H1 (cell line): ENCODE measurements at regions not wholly inside any gene's neighbourhood (a gene's known extent, or its start where the extent isn't known, plus 50 kb on each side); places are given as distances from the start of the nearest gene placed in this dataset.

Experiments
- CTCF ChIA-PET: fragments of 300-600 bp; sonication (Branson Sonifier 250); formaldehyde crosslinking; loops from one replicate; lab custom pipeline; 2021; ENCODE audit not compliant: partially characterized antibody; lab: Charles Lee
- POLR2A ChIA-PET: fragments of 300-600 bp; sonication (Branson Sonifier 250); formaldehyde crosslinking; loops from one replicate; lab custom pipeline; 2021; ENCODE audit warnings: inconsistent platforms; ENCODE audit not compliant: partially characterized antibody; lab: Charles Lee
- DNase-seq, 2 experiments: peaks; one replicate each; pipeline versions ENCODE4 v3.0.0 to v3.0.0-alpha.2; 2010 to 2022; ENCODE audit warnings: low spot score in 2 of 2, low read depth in 1 of 2, mixed read lengths in 1 of 2
- FAIRE-seq: peaks from 2 replicates; lab custom pipeline; 2011; peaks lifted over from hg19 to GRCh38; lab: Jason Lieb, UNC
- H2AFZ ChIP-seq: 2 replicates; pipeline ENCODE4 v1.8.1; 2012; ENCODE audit warnings: low read length, inconsistent platforms
- H2AK5ac ChIP-seq: 2 replicates; pipeline ENCODE4 v1.6.1; 2013; ENCODE audit warnings: low read depth, low read length
- H2BK120ac ChIP-seq: replicated peaks from 2 replicates; pipeline ENCODE3; 2013; ENCODE audit warnings: low read depth, low read length, inconsistent platforms
- H2BK12ac ChIP-seq: 2 replicates; pipeline ENCODE4 v1.6.1; 2013; ENCODE audit warnings: low read depth, low read length
- H2BK15ac ChIP-seq: 2 replicates; pipeline ENCODE4 v1.6.1; 2013; ENCODE audit warnings: low read length
- H2BK20ac ChIP-seq: 2 replicates; pipeline ENCODE4 v1.6.1; 2013; ENCODE audit warnings: low read length
- H2BK5ac ChIP-seq: 2 replicates; pipeline ENCODE4 v1.6.1; 2013; ENCODE audit warnings: low read depth, low read length
- H3K14ac ChIP-seq: 2 replicates; pipeline ENCODE4 v1.6.1; 2013; ENCODE audit warnings: inconsistent platforms; ENCODE audit not compliant: insufficient read length
- H3K18ac ChIP-seq: 2 replicates; pipeline ENCODE4 v1.6.1; 2013; ENCODE audit warnings: low read length; ENCODE audit errors: extremely low read depth
- H3K23ac ChIP-seq: 2 replicates; pipeline ENCODE4 v1.6.1; 2013; ENCODE audit warnings: inconsistent platforms; ENCODE audit not compliant: insufficient read length
- H3K23me2 ChIP-seq: 2 replicates; pipeline ENCODE4 v1.6.1; 2013; ENCODE audit warnings: low read depth, low read length
- H3K27ac ChIP-seq: 2 replicates; pipeline ENCODE4 v1.6.1; 2011; ENCODE audit warnings: low read depth, low read length, inconsistent platforms
- H3K27me3 ChIP-seq, 4 experiments: replicated peaks in 1 of 4; 1 replicate in 1 of 4; 2 replicates in 3 of 4; pipeline versions ENCODE4 v1.6.1 to v1.8.1; 2011 to 2013; ENCODE audit warnings: low read length in 3 of 4, mild to moderate bottlenecking in 3 of 4, inconsistent platforms in 2 of 4, mixed read lengths in 2 of 4, moderate library complexity in 1 of 4; ENCODE audit not compliant: control insufficient read depth in 3 of 4, insufficient read depth in 3 of 4; ENCODE audit errors: extremely low read depth in 1 of 4
- H3K36me3 ChIP-seq, 4 experiments: 2 replicates each; pipeline versions ENCODE4 v1.6.1 to v1.8.1; 2011 to 2013; ENCODE audit warnings: mild to moderate bottlenecking in 4 of 4, low read length in 3 of 4, moderate library complexity in 2 of 4, control low read depth in 1 of 4, inconsistent platforms in 1 of 4; ENCODE audit not compliant: insufficient read depth in 4 of 4, control insufficient read depth in 2 of 4
- H3K4ac ChIP-seq: replicated peaks from 2 replicates; pipeline ENCODE3; 2013; ENCODE audit warnings: low read length, low read depth, mixed read lengths, inconsistent platforms; ENCODE audit not compliant: insufficient read length
- H3K4me1 ChIP-seq, 4 experiments: replicated peaks in 1 of 4; 1 replicate in 1 of 4; 2 replicates in 3 of 4; pipeline versions ENCODE4 v1.6.1 to v1.8.1; 2011 to 2013; ENCODE audit warnings: low read length in 3 of 4, inconsistent platforms in 2 of 4, mixed read lengths in 1 of 4; ENCODE audit not compliant: insufficient read depth in 4 of 4, control insufficient read depth in 3 of 4
- H3K4me2 ChIP-seq, 2 experiments: 2 replicates each; pipeline versions ENCODE4 v1.6.1 to v1.8.1; 2011 to 2013; ENCODE audit warnings: low read depth in 2 of 2, low read length in 2 of 2, control low read depth in 1 of 2, inconsistent platforms in 1 of 2, mild to moderate bottlenecking in 1 of 2; ENCODE audit not compliant: insufficient read depth in 1 of 2
- H3K4me3 ChIP-seq, 4 experiments: fragments of 200-600, 300-600 bp in 1 of 4; sonication (generic), shearing (Covaris generic), sonication (Bioruptor Twin) in 1 of 4; 2 replicates each; pipeline versions ENCODE4 v1.5.1 to v1.8.1; 2011 to 2016; ENCODE audit warnings: low read length in 4 of 4, low read depth in 3 of 4, control low read depth in 2 of 4, inconsistent platforms in 2 of 4, mild to moderate bottlenecking in 2 of 4, mixed read lengths in 1 of 4, moderate library complexity in 1 of 4; ENCODE audit not compliant: insufficient read depth in 2 of 4; ENCODE audit errors: extremely low read depth in 1 of 4
- H3K56ac ChIP-seq: replicated peaks from 2 replicates; pipeline ENCODE3; 2013; ENCODE audit warnings: low read depth, mild to moderate bottlenecking, mixed read lengths, low read length, inconsistent platforms; ENCODE audit not compliant: insufficient read length
- H3K79me1 ChIP-seq: 2 replicates; pipeline ENCODE4 v1.6.1; 2013; ENCODE audit warnings: low read depth, low read length, control low read depth
- H3K79me2 ChIP-seq, 2 experiments: 2 replicates each; pipeline versions ENCODE4 v1.6.1 to v1.8.1; 2012 to 2013; ENCODE audit warnings: low read length in 2 of 2, mild to moderate bottlenecking in 2 of 2, inconsistent platforms in 1 of 2; ENCODE audit not compliant: insufficient read depth in 2 of 2, control insufficient read depth in 1 of 2
- H3K9ac ChIP-seq, 4 experiments: replicated peaks in 1 of 4; 1 replicate in 1 of 4; 2 replicates in 3 of 4; pipeline versions ENCODE4 v1.6.1 to v1.8.1; 2011 to 2013; ENCODE audit warnings: low read depth in 3 of 4, low read length in 3 of 4, control low read depth in 2 of 4, mild to moderate bottlenecking in 2 of 4, moderate library complexity in 2 of 4, inconsistent platforms in 1 of 4; ENCODE audit errors: extremely low read depth in 1 of 4
- H3K9me3 ChIP-seq, 2 experiments: 2 replicates each; pipeline versions ENCODE4 v1.6.1 to v1.8.1; 2012 to 2013; ENCODE audit warnings: mild to moderate bottlenecking in 2 of 2, moderate library complexity in 2 of 2, control low read depth in 1 of 2, inconsistent platforms in 1 of 2, low read depth in 1 of 2, low read length in 1 of 2, mixed read lengths in 1 of 2; ENCODE audit not compliant: insufficient read depth in 2 of 2
- H4K20me1 ChIP-seq, 2 experiments: replicated peaks in 1 of 2; 2 replicates each; pipeline versions ENCODE3 to v1.8.1; 2011 to 2013; ENCODE audit warnings: inconsistent platforms in 2 of 2, low read length in 2 of 2, mild to moderate bottlenecking in 1 of 2; ENCODE audit not compliant: insufficient read depth in 2 of 2, control insufficient read depth in 1 of 2
- H4K5ac ChIP-seq: 2 replicates; pipeline ENCODE4 v1.6.1; 2013; ENCODE audit warnings: low read length, low read depth, mixed read lengths, inconsistent platforms; ENCODE audit not compliant: insufficient read length
- H4K8ac ChIP-seq: 2 replicates; pipeline ENCODE4 v1.8.0; 2013; ENCODE audit warnings: mild to moderate bottlenecking, moderate library complexity, low read length, inconsistent platforms; ENCODE audit not compliant: insufficient read depth; ENCODE audit errors: extremely low read depth
- H4K91ac ChIP-seq: replicated peaks from 2 replicates; pipeline ENCODE3; 2013; ENCODE audit warnings: low read length, mixed read lengths, inconsistent platforms; ENCODE audit not compliant: insufficient read length
- JUN ChIP-seq: IDR thresholded peaks from 2 replicates; pipeline ENCODE4 v1.6.1; 2011; ENCODE audit warnings: low read depth, mild to moderate bottlenecking, improper control_type of control experiment, low read length
- KDM1A ChIP-seq: fragments of 200-600, 300-600 bp; sonication (generic); IDR thresholded peaks from 2 replicates; pipeline ENCODE4 v1.7.1; 2016; ENCODE audit warnings: mild to moderate bottlenecking, low read length, borderline replicate concordance
- KDM4A ChIP-seq: IDR thresholded peaks from one replicate; pipeline ENCODE4 v1.7.1; 2012; ENCODE audit warnings: low read depth, mild to moderate bottlenecking, moderate library complexity, low read length, inconsistent platforms; ENCODE audit not compliant: severe bottlenecking
- WGBS, 2 experiments: shearing (Covaris generic) in 1 of 2; methylation state at CpG; one replicate each; pipeline versions ENCODE4 v1.1.6 to v1.1.7; 2013 to 2015; ENCODE audit warnings: low lambda C conversion rate in 2 of 2, mixed read lengths in 2 of 2, inconsistent platforms in 1 of 2, low coverage in 1 of 2, missing lambda C conversion rate in 1 of 2; ENCODE audit not compliant: insufficient replicate concordance in 2 of 2, insufficient coverage in 1 of 2, insufficient read length in 1 of 2; ENCODE audit errors: extremely low coverage in 1 of 2, missing lambda C conversion rate in 1 of 2; 5-methylcytosine and 5-hydroxymethylcytosine counted together
- TF ChIP-seq, protein P1 (sequence below): IDR thresholded peaks from 2 replicates; pipeline ENCODE4 v1.6.1; 2012; ENCODE audit warnings: low read length, inconsistent platforms

DNA sequence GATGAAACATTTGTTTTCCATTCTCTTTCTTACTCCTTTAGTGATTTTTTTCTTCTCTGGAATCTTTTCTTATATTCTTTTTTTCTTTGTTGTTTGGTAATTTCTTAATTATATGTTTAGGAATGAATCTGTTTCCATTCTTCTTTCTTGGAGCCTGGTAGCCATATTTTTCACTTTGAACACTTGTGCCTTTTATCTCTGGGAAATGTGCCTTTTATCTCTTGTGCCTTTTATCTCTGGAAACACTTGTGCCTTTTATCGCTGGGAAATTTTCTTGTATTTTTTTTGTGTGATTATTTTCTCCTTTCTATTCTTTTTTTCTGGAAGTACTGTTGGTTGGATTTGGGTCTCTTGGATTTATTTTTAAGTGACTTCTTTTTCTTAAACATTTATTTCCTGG is 118.2 kb downstream of the LEPR start:
- Histone ChIP-seq H2BK120ac (no peak overlapping the region), H2BK15ac (no peak overlapping the region), H3K4me1 (no peaks in the 10 kb centered on the region), H3K23me2 (no peaks in the 10 kb centered on the region), H4K8ac (no peak overlapping the region), H3K79me1 (no peaks in the 10 kb centered on the region), H2BK20ac (no peak overlapping the region), H4K5ac (no peak overlapping the region)
- no peak for DNase-seq
- WGBS, 2 experiments: 100% methylated on average over 1 of the region's 1 CpG; no CpG with 5 or more reads in 1 of the 2 experiments
- TF ChIP-seq, protein P1, sequence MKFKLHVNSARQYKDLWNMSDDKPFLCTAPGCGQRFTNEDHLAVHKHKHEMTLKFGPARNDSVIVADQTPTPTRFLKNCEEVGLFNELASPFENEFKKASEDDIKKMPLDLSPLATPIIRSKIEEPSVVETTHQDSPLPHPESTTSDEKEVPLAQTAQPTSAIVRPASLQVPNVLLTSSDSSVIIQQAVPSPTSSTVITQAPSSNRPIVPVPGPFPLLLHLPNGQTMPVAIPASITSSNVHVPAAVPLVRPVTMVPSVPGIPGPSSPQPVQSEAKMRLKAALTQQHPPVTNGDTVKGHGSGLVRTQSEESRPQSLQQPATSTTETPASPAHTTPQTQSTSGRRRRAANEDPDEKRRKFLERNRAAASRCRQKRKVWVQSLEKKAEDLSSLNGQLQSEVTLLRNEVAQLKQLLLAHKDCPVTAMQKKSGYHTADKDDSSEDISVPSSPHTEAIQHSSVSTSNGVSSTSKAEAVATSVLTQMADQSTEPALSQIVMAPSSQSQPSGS: no peak
- TF ChIP-seq KDM1A: no peak
- no peak for TF ChIP-seq KDM4A
- no peak for TF ChIP-seq JUN
- TF ChIP-seq, all 59 proteins: peak for 0
- Histone ChIP-seq H3K18ac (no peak overlapping the region), H3K9me3 (no peaks in the 10 kb centered on the region), H3K23ac (no peak overlapping the region), H4K91ac (no peak overlapping the region), H3K79me2 (no peaks in the 10 kb centered on the region), H3K9ac (no peak overlapping the region), H3K14ac (no peak overlapping the region), H3K36me3 (no peaks in the 10 kb centered on the region), H3K27ac (no peak overlapping the region), H3K4me2 (no peak overlapping the region), H2BK12ac (no peak overlapping the region), H3K4ac (no peak overlapping the region), H3K56ac (no peak overlapping the region), H2AFZ (no peak overlapping the region), H4K20me1 (no peaks in the 10 kb centered on the region), H3K27me3 (no peaks in the 10 kb centered on the region), H3K4me3 (no peak overlapping the region), H2BK5ac (no peak overlapping the region), H2AK5ac (no peak overlapping the region)
- ChIA-PET CTCF (interaction anchor here (1.6 kb wide), 1 partner anchor 11 kb away, joined by 4 read pairs; no protein-coding TSS in a partner anchor), POLR2A (no interaction called here)
- FAIRE-seq: no peak
